PC-9 (cell line): ENCODE measurements at regions not wholly inside any gene's neighbourhood (a gene's known extent, or its start where the extent isn't known, plus 50 kb on each side); places are given as distances from the start of the nearest gene placed in this dataset.
"Not testable (repeated sequence)": the region's sequence is repeated elsewhere in the genome, so short reads cannot be mapped to it uniquely, and the experiment has no call there.

ENCODE experiments used
- EZH2 ChIP-seq: fragments of 200-600 bp; sonication (generic); IDR thresholded peaks from 2 replicates; pipeline ENCODE4 v1.8.0; 2017; ENCODE audit warnings: antibody characterized with exemption, low read depth
- TF ChIP-seq, protein P1 (sequence below): fragments of 200-600 bp; sonication (generic); conservative IDR thresholded peaks from 2 replicates; pipeline ENCODE4 v1.6.1; 2017; ENCODE audit warnings: mixed run types, antibody characterized with exemption, mild to moderate bottlenecking, moderate library complexity

DNA sequence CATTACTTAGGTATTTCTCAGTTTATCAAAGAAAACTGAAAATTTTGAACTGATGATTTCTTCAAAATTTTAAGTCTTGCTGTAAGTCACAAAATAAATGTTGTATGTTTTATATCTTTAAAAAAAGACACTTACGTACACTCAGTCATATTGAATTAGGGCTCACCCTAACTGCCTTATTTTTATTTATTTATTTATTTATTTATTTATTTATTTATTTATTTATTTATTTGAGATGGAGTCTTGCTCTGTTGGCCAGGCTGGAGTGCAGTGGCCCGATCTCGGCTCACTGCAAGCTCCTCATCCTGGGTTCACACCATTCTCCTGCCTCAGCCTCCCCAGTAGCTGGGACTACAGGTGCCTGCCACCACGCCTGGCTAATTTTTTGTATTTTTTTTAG is 881.9 kb downstream of the TTLL7 start:
- TF ChIP-seq, protein P1, sequence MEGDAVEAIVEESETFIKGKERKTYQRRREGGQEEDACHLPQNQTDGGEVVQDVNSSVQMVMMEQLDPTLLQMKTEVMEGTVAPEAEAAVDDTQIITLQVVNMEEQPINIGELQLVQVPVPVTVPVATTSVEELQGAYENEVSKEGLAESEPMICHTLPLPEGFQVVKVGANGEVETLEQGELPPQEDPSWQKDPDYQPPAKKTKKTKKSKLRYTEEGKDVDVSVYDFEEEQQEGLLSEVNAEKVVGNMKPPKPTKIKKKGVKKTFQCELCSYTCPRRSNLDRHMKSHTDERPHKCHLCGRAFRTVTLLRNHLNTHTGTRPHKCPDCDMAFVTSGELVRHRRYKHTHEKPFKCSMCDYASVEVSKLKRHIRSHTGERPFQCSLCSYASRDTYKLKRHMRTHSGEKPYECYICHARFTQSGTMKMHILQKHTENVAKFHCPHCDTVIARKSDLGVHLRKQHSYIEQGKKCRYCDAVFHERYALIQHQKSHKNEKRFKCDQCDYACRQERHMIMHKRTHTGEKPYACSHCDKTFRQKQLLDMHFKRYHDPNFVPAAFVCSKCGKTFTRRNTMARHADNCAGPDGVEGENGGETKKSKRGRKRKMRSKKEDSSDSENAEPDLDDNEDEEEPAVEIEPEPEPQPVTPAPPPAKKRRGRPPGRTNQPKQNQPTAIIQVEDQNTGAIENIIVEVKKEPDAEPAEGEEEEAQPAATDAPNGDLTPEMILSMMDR, result not testable (repeated sequence)
- not testable (repeated sequence) for TF ChIP-seq EZH2
